GM19372 (cell line): ENCODE measurements at regions not wholly inside any gene's neighbourhood (a gene's known extent, or its start where the extent isn't known, plus 50 kb on each side); places are given as distances from the start of the nearest gene placed in this dataset.

Source experiments
- ATAC-seq: cut with Tn5 transposase; IDR thresholded peaks from one replicate; pipeline ENCODE4 v1.9.1; 2021; ENCODE audit warnings: mild to moderate bottlenecking, low read depth, moderate library complexity; ENCODE audit not compliant: unreplicated experiment

- no peak for ATAC-seq
These were observed 571.5 kb upstream of the TENM3 start for GRCh38 chr4:181671672-181672071.

GRCh38 chr4:181672751-181673150, 570.5 kb upstream of the TENM3 start:
- ATAC-seq: no peak

GRCh38 chr4:181674315-181674875, 568.8 kb upstream of the TENM3 start:
- no peak for ATAC-seq

- no peak for ATAC-seq
These were observed 566.7 kb upstream of the TENM3 start for GRCh38 chr4:181676546-181676945.

GRCh38 chr4:181677201-181677600, 566.0 kb upstream of the TENM3 start:
- no peak for ATAC-seq

- no peak for ATAC-seq
These were observed 565.6 kb upstream of the TENM3 start for GRCh38 chr4:181677621-181678020.

- ATAC-seq: no peak
These were observed 563.4 kb upstream of the TENM3 start for GRCh38 chr4:181679754-181680153.

GRCh38 chr4:181682367-181683047, 560.7 kb upstream of the TENM3 start:
- no peak for ATAC-seq

- ATAC-seq: no peak
These were observed 558.9 kb upstream of the TENM3 start for GRCh38 chr4:181684310-181684709.

- no peak for ATAC-seq
These were observed 557.7 kb upstream of the TENM3 start for GRCh38 chr4:181685461-181685860.

- no peak for ATAC-seq
These were observed 557.3 kb upstream of the TENM3 start for GRCh38 chr4:181685911-181686310.

- no peak for ATAC-seq
These were observed 556.1 kb upstream of the TENM3 start for GRCh38 chr4:181687116-181687515.

- no peak for ATAC-seq
These were observed 554.8 kb upstream of the TENM3 start for GRCh38 chr4:181688432-181688831.

GRCh38 chr4:181688872-181689271, 554.3 kb upstream of the TENM3 start:
- ATAC-seq: no peak

GRCh38 chr4:181690498-181690897, 552.7 kb upstream of the TENM3 start:
- ATAC-seq: no peak

- ATAC-seq: no peak
These were observed 550.2 kb upstream of the TENM3 start for GRCh38 chr4:181692965-181693364.

- ATAC-seq: no peak
These were observed 549.7 kb upstream of the TENM3 start for GRCh38 chr4:181693517-181693916.

GRCh38 chr4:181698221-181698620, 545.0 kb upstream of the TENM3 start:
- no peak for ATAC-seq

GRCh38 chr4:181701214-181701613, 542.0 kb upstream of the TENM3 start:
- no peak for ATAC-seq

GRCh38 chr4:181701894-181702293, 541.3 kb upstream of the TENM3 start:
- ATAC-seq: no peak

- no peak for ATAC-seq
These were observed 540.2 kb upstream of the TENM3 start for GRCh38 chr4:181702864-181703495.

- no peak for ATAC-seq
These were observed 533.1 kb upstream of the TENM3 start for GRCh38 chr4:181710143-181710542.
